Ammon's horn (tissue), 1 donor: ENCODE measurements at regions not wholly inside any gene's neighbourhood (a gene's known extent, or its start where the extent isn't known, plus 50 kb on each side); places are given as distances from the start of the nearest gene placed in this dataset.

Experiments used
- DNase-seq: peaks from one replicate; pipeline ENCODE4 v3.0.0-alpha.2; 2016; ENCODE audit warnings: low spot score

DNA sequence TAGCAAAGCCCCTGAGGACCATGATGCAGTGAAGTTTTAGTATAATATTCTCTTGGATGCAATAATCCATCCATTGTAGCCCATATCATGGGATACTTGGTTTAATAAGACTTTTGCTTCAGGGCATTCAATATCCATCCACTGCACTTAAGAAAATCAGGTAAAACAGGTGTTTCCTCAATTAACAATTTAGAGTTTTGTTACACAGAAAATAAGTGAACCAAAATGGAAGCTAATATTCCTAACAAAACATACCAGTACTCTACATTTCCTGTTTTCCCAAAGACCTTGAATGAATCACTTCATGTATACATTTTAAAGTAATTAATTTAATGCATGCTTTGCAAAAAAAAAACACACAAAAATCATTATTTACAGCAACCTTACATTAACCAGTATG lies 305.6 kb downstream of the NR2F1-AS1 start:
- no peak for DNase-seq

GRCh38 chr5:93274291-93274690 lies 306.7 kb downstream of the NR2F1-AS1 start:
- DNase-seq, result no peak

DNA sequence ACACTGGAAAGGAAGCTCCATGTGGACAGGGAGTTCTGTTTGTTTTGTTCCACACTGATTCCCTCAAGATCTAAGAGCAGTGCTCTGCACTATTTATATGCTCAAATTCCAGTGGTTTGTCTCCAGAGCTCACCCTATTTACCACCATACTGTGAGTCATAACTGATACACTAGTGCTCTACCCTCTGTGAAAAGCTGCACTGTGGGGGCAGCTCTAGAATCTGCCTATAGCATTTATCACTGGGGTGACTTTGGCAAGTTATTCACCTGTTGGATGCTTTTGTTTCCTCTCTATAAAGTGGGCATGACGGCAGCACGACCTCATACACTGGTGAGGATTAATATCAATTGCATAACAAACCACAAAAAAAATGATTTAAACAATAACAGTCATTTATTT lies 307.8 kb downstream of the NR2F1-AS1 start:
- DNase-seq, result no peak

GRCh38 chr5:93272108-93272507 lies 308.9 kb downstream of the NR2F1-AS1 start:
- DNase-seq, result no peak

DNA sequence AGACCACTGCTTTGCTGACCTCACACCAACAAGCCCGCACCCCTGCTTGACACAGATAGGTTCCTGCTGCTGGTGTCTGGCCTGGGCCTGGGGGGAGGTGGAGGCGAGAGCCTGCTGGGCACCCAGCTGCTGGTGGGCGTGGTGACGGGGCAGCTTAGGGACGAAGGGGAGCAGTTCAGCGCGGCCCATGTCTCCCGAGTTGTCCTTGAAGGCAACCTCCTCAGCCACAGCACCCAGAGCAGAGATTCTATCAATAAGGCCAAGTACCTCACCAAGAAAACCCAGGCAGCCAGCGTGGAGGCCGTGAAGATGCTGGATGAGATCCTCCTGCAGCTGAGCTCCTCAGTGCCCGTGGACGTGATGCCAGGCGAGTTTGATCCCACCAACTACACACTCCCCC lies 313.3 kb downstream of the NR2F1-AS1 start:
- DNase-seq, result no peak

- no peak for DNase-seq
These were observed 313.7 kb downstream of the NR2F1-AS1 start for GRCh38 chr5:93267276-93267675.

GRCh38 chr5:93257616-93258015 lies 323.4 kb downstream of the NR2F1-AS1 start:
- DNase-seq, result no peak

- DNase-seq, result no peak
These were observed 325.2 kb downstream of the NR2F1-AS1 start for GRCh38 chr5:93255796-93256195.

DNA sequence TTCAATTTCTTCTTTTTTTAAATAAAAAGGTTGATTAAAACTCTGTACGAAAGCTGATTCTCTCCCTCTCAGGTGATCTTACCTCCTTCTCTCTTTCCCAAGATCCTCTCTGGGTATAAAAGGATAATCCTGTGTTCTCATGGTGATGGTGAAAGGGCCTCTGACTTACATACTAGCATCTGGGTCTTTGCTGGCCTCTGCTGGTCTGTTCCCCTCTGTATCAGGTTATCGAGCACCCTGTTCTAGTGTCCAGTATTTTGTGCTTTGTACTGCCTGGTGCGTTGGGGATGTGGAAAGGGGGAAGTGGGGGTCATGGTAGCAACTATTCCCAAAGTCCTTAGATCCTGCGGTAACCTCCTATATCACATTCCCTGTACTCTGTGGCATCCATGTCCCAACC lies 328.9 kb downstream of the NR2F1-AS1 start:
- no peak for DNase-seq

DNA sequence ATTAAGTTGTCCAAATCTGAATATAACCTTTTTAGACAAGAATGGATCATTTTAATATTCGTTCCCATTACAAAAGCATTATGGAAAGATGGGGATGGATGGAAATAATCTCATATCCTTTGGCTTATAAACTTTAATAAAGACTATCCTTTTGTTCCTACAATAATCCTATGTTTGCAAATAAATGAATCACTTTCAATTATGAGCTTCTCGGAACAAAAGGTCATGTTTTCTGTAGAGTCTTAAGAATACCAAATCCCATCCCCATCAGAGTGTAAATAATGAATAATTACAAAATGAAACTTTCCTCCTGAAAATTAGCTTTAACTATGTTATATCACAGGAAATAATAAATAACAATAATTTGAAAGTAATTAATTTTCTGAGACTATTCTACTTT lies 329.7 kb downstream of the NR2F1-AS1 start:
- DNase-seq, result no peak

- DNase-seq, result no peak
These were observed 330.6 kb downstream of the NR2F1-AS1 start for GRCh38 chr5:93250424-93250823.

- peak; percentile 27 for DNase-seq
These were observed 331.2 kb downstream of the NR2F1-AS1 start for GRCh38 chr5:93249651-93250289.

GRCh38 chr5:93247105-93247504 lies 333.9 kb downstream of the NR2F1-AS1 start:
- DNase-seq, result no peak

DNA sequence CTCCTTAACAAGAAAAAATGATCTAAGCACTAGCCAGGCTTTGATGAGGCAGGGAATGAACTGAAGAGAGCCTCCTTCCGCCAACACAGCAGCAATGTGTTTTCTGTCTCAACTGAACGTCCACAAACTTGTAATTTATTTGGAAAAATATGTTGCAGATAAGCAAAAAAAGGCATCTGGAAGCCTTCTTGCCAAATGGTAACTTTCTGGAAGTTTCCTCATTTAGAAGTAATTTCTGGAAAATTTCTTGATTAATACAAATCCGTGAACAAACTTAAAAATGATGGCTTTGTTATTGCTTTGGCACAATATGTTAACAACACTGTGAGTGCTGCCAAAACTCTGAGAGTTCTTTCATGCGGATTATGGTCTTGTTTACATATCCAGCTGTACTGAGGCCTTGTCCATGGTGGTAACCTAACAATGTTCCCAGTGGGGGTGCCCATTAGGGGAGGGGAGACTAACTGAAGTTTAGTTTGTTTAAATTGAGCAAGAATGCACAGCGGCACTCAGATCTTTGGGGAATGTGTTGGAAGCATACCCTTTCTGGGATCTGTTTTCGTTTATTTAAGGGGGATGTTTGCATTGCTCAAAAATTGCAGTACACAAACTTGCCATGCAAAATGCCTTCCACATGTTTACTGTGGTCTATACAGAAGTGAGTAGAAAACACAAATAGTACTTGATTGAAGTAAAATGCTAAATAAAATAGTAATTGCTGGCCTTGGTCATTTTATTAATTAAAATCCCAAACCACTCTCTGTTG lies 334.7 kb downstream of the NR2F1-AS1 start:
- peak; percentile 66 for DNase-seq

GRCh38 chr5:93245226-93245625 lies 335.8 kb downstream of the NR2F1-AS1 start:
- DNase-seq, result no peak

GRCh38 chr5:93243481-93243880 lies 337.5 kb downstream of the NR2F1-AS1 start:
- DNase-seq, result no peak

DNA sequence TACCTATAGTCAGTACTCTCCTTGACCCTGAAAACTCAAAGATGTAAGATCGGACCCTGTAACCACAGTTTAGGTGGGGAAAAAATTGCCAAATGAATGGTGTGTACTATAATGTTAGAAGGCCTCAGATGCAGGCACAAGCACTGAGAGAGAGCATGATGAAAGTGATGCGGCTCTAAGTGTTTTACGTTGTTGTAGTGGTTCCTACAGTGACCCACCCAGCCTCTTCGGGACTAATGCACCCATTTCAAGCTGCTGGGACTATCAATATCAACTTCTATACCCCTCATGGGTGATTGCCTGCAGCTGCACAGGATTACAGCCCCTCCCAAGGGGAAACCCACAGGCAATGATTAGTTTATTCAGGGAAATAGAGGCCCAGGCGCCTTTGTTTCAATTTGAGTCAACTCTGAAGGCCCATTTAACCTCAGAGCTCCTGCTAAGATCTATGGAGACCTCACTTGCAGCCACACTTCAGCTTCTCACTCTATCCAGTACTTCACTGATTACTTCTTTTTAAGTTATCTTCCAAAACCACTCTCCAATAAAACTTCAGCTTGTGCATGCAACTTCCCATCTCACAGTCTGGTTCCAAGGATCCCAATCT lies 340.7 kb downstream of the NR2F1-AS1 start:
- DNase-seq, result no peak

GRCh38 chr5:93236807-93237421 lies 344.1 kb downstream of the NR2F1-AS1 start:
- no peak for DNase-seq

DNA sequence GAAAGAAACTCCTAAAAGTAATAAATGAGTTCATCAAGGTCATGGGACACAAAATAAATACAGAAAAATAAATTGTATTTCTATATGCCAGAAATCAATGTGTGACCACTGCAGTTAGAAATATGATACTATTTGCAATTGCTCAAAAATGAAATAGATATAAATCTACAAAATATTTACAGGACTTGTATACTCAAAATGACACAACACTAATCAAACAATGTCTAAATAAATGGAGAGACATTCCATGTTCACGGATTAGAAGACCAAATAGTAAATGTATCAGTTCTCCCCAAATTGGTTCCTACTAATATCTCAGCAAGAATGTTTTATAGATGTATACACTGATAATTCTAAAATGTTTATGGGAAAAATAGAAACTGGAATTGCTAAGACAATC lies 345.3 kb downstream of the NR2F1-AS1 start:
- no peak for DNase-seq

- no peak for DNase-seq
These were observed 354.8 kb downstream of the NR2F1-AS1 start for GRCh38 chr5:93226202-93226735.

DNA sequence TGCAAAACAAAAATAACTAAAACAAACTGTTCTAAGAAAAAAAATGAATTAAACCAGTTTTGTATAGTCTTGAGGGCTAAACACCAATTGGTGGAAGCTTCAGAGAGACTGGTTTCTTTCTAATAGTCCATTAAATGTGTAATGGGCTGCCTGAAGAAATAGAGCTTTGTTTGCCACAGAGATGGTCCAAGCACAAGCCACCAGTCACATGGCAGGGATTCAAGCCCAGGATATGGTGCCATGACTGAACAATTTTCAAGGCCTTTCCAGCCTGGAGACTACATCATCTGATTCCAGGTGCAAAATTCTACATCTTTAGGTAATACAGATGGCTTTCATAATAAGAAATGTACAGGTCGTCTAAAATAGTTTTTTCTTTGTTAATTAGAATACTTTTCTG lies 355.3 kb downstream of the NR2F1-AS1 start:
- peak; percentile 49 for DNase-seq

- no peak for DNase-seq
These were observed 356.4 kb downstream of the NR2F1-AS1 start for GRCh38 chr5:93224624-93225023.

DNA sequence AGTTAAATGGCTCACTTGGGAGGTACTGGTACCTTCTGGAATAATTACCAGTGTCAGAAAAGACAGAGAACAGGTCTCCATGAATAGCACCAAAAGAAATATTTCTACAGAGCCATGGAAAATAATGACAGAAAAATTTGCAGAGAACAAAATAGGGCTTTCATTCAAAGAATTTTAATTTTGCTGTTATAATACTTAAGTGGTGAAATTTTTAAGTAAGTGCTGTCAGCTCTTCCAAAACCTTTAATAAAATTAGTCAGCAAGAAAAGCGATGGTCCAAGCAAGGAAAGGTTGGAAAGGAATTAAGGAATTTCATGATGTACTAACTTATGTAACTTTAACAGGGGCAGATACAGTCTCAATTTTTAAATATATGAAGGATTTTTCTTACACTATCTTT lies 359.2 kb downstream of the NR2F1-AS1 start:
- DNase-seq, result no peak
